DND-41 (cell line): ENCODE measurements at regions not wholly inside any gene's neighbourhood (a gene's known extent, or its start where the extent isn't known, plus 50 kb on each side); places are given as distances from the start of the nearest gene placed in this dataset.

Experiments used
- CTCF ChIP-seq: IDR thresholded peaks from 2 replicates; pipeline ENCODE4 v1.5.1; 2012; ENCODE audit warnings: borderline replicate concordance, low read length, moderate library complexity, mild to moderate bottlenecking; ENCODE audit not compliant: poor library complexity, severe bottlenecking; ENCODE audit errors: extremely low read depth
- EZH2 ChIP-seq: IDR thresholded peaks from 3 replicates; pipeline ENCODE4 v1.6.1; 2012; ENCODE audit warnings: borderline replicate concordance, low read depth, mild to moderate bottlenecking, moderate library complexity, low read length, inconsistent platforms; ENCODE audit not compliant: severe bottlenecking

- TF ChIP-seq CTCF (no peak), EZH2 (no peak)
Measured at GRCh38 chr17:72501404-72502370, 380.9 kb downstream of the SOX9 start.
